SK-N-SH (cell line): ENCODE measurements at regions not wholly inside any gene's neighbourhood (a gene's known extent, or its start where the extent isn't known, plus 50 kb on each side); places are given as distances from the start of the nearest gene placed in this dataset.
A peak's percentile ranks its signal among the peaks of the same experiment; 100 is the strongest.

ENCODE experiments used
- CTCF ChIA-PET: fragments of 300-600, 350-600 bp; formaldehyde crosslinking; extraction: SDS; loops from one replicate; lab custom pipeline; 2021; lab: Yijun Ruan, JAX
- POLR2A ChIA-PET: fragments of 350-600 bp; sonication (Branson Sonifier 250); formaldehyde crosslinking; extraction: SDS; loops from one replicate; lab custom pipeline; 2020; ENCODE audit warnings: antibody characterized with exemption, inconsistent platforms; lab: Yijun Ruan, JAX
- DNase-seq: peaks from one replicate; pipeline ENCODE4 v3.0.0; 2012
- H2AFZ ChIP-seq: fragments of 200-600 bp; sonication (generic); 2 replicates; pipeline ENCODE4 v1.8.1; 2016; ENCODE audit warnings: antibody characterized with exemption, mild to moderate bottlenecking, low read depth
- H3F3A ChIP-seq: fragments of 200-600 bp; sonication (generic); replicated peaks from 2 replicates; pipeline ENCODE3; 2016; ENCODE audit warnings: antibody characterized with exemption, mild to moderate bottlenecking; ENCODE audit not compliant: insufficient read depth
- H3K27ac ChIP-seq, 2 experiments: fragments of 200-500 bp in 1 of 2; fragments of 200-600 bp in 1 of 2; sonication (Bioruptor generic) in 1 of 2; sonication (generic), shearing (Covaris generic) in 1 of 2; 2 replicates each; pipeline versions ENCODE4 v1.5.1 to v1.6.1; 2014 to 2016; ENCODE audit warnings: low read depth in 2 of 2, inconsistent platforms in 1 of 2, low read length in 1 of 2, mild to moderate bottlenecking in 1 of 2, mixed read lengths in 1 of 2
- H3K27me3 ChIP-seq: fragments of 200-600 bp; sonication (generic), shearing (Covaris generic); 2 replicates; pipeline ENCODE4 v1.6.1; 2016; ENCODE audit warnings: mixed run types; ENCODE audit not compliant: insufficient read depth
- H3K36me3 ChIP-seq, 2 experiments: fragments of 200-500 bp in 1 of 2; fragments of 200-600 bp in 1 of 2; sonication (Bioruptor generic) in 1 of 2; sonication (generic) in 1 of 2; replicated peaks in 1 of 2; 2 replicates each; pipeline versions ENCODE3 to v1.5.1; 2014 to 2016; ENCODE audit warnings: low read length in 1 of 2, mild to moderate bottlenecking in 1 of 2; ENCODE audit not compliant: insufficient read depth in 2 of 2, control insufficient read depth in 1 of 2
- H3K4me1 ChIP-seq, 2 experiments: fragments of 200-500 bp in 1 of 2; fragments of 200-600 bp in 1 of 2; sonication (Bioruptor generic) in 1 of 2; sonication (generic), shearing (Covaris generic) in 1 of 2; 2 replicates each; pipeline versions ENCODE4 v1.5.1 to v1.6.1; 2014 to 2016; ENCODE audit warnings: low read depth in 1 of 2, low read length in 1 of 2, mixed run types in 1 of 2; ENCODE audit not compliant: insufficient read depth in 2 of 2, control insufficient read depth in 1 of 2
- H3K4me2 ChIP-seq: fragments of 200-600 bp; sonication (generic), shearing (Covaris generic); 2 replicates; pipeline ENCODE4 v1.6.1; 2017; ENCODE audit warnings: mixed run types
- H3K4me3 ChIP-seq, 2 experiments: fragments of 200-500 bp in 1 of 2; fragments of 200-600 bp in 1 of 2; sonication (Bioruptor generic) in 1 of 2; sonication (generic), shearing (Covaris generic) in 1 of 2; 2 replicates each; pipeline versions ENCODE4 v1.5.1 to v1.8.1; 2014 to 2016; ENCODE audit warnings: low read depth in 2 of 2, inconsistent platforms in 1 of 2, low read length in 1 of 2, mild to moderate bottlenecking in 1 of 2, mixed read lengths in 1 of 2, moderate library complexity in 1 of 2
- H3K79me2 ChIP-seq: fragments of 200-600 bp; sonication (generic); 2 replicates; pipeline ENCODE4 v1.8.1; 2017; ENCODE audit warnings: mild to moderate bottlenecking; ENCODE audit not compliant: insufficient read depth
- H3K9ac ChIP-seq: fragments of 200-600 bp; sonication (generic); 2 replicates; pipeline ENCODE4 v1.6.1; 2017; ENCODE audit warnings: mixed run types
- H3K9me2 ChIP-seq: fragments of 200-600 bp; sonication (generic); 2 replicates; pipeline ENCODE4 v1.6.1; 2017; ENCODE audit warnings: mixed run types
- H3K9me3 ChIP-seq: fragments of 200-600 bp; sonication (generic); 2 replicates; pipeline ENCODE4 v1.6.1; 2017; ENCODE audit warnings: mixed run types, mild to moderate bottlenecking, moderate library complexity
- H4K20me1 ChIP-seq: fragments of 200-600 bp; sonication (generic); 2 replicates; pipeline ENCODE4 v1.6.1; 2017; ENCODE audit warnings: mild to moderate bottlenecking, mixed run types; ENCODE audit not compliant: insufficient read depth
- CHD2 ChIP-seq: fragments of 150-350 bp; IDR thresholded peaks from 2 replicates; pipeline ENCODE4 v1.6.1; 2018; ENCODE audit warnings: low read length; ENCODE audit not compliant: partially characterized antibody
- ELF1 ChIP-seq: IDR thresholded peaks from 2 replicates; pipeline ENCODE4 v1.4.0; 2012
- EP300 ChIP-seq, 2 experiments: IDR thresholded peaks; 2 replicates each; pipeline versions ENCODE4 v1.4.0 to v1.6.1; 2012; ENCODE audit warnings: borderline replicate concordance in 1 of 2, low read depth in 1 of 2, low read length in 1 of 2
- EZH2phosphoT487 ChIP-seq: fragments of 200-600 bp; sonication (generic); IDR thresholded peaks from 2 replicates; pipeline ENCODE4 v1.6.1; 2017; ENCODE audit warnings: low read depth, mixed run types, mild to moderate bottlenecking, antibody characterized with exemption, moderate library complexity, borderline replicate concordance
- FOSL2 ChIP-seq: IDR thresholded peaks from 2 replicates; pipeline ENCODE4 v1.4.0; 2012; ENCODE audit warnings: low read depth, mild to moderate bottlenecking, moderate library complexity, borderline replicate concordance
- FOXJ3 ChIP-seq: sonication (generic); formaldehyde crosslinking; IDR thresholded peaks from 2 replicates; pipeline ENCODE4 v1.5.1; 2020; ENCODE audit warnings: mild to moderate bottlenecking, missing genetic modification reagents
- GATA2 ChIP-seq: sonication (generic); formaldehyde crosslinking; IDR thresholded peaks from 2 replicates; pipeline ENCODE4 v1.5.0; 2020; ENCODE audit warnings: mild to moderate bottlenecking, missing genetic modification reagents
- NFIC ChIP-seq: IDR thresholded peaks from 2 replicates; pipeline ENCODE4 v1.4.0; 2012; ENCODE audit warnings: borderline replicate concordance
- POLR2AphosphoS5 ChIP-seq: IDR thresholded peaks from 2 replicates; pipeline ENCODE4 v1.6.1; 2012; ENCODE audit warnings: low read depth, low read length
- RAD21 ChIP-seq: IDR thresholded peaks from 2 replicates; pipeline ENCODE4 v1.6.1; 2012; ENCODE audit warnings: mild to moderate bottlenecking, low read length
- RXRA ChIP-seq: IDR thresholded peaks from 2 replicates; pipeline ENCODE4 v1.4.0; 2012; ENCODE audit warnings: low read depth, mild to moderate bottlenecking, borderline replicate concordance
- TAF1 ChIP-seq: IDR thresholded peaks from 2 replicates; pipeline ENCODE4 v1.6.1; 2012; ENCODE audit warnings: low read depth, mild to moderate bottlenecking, low read length, moderate library complexity, borderline replicate concordance
- TEAD4 ChIP-seq: IDR thresholded peaks from 2 replicates; pipeline ENCODE4 v1.4.0; 2012; ENCODE audit warnings: mild to moderate bottlenecking, borderline replicate concordance; ENCODE audit not compliant: insufficient read depth
- YY1 ChIP-seq: IDR thresholded peaks from 2 replicates; pipeline ENCODE4 v1.4.0; 2012; ENCODE audit warnings: low read depth, mild to moderate bottlenecking
- WGBS: methylation state at CpG from one replicate; pipeline ENCODE4 v1.1.6; 2017; ENCODE audit warnings: low lambda C conversion rate; 5-methylcytosine and 5-hydroxymethylcytosine counted together
- TF ChIP-seq, protein P1 (sequence below): IDR thresholded peaks from 2 replicates; pipeline ENCODE4 v1.4.0; 2012; ENCODE audit warnings: low read depth, borderline replicate concordance
- TF ChIP-seq, protein P2 (sequence below): IDR thresholded peaks from 2 replicates; pipeline ENCODE4 v1.4.0; 2012; ENCODE audit warnings: low read depth
- TF ChIP-seq, protein P3 (sequence below): fragments of 200-600 bp; sonication (generic); IDR thresholded peaks from 2 replicates; pipeline ENCODE4 v1.6.1; 2017; ENCODE audit warnings: antibody characterized with exemption, mild to moderate bottlenecking, moderate library complexity
- TF ChIP-seq, protein P4 (sequence below): fragments of 150-350 bp; IDR thresholded peaks from 2 replicates; pipeline ENCODE4 v1.6.1; 2016; ENCODE audit warnings: mild to moderate bottlenecking, low read depth, low read length

- H3K36me3 ChIP-seq, result no peaks in the 10 kb centered on the region
- H3K4me1 ChIP-seq, result no peaks in the 10 kb centered on the region
- no peaks in the 10 kb centered on the region for H3F3A ChIP-seq
- H2AFZ ChIP-seq, result no peak overlapping the region
- H3K9ac ChIP-seq, result no peak overlapping the region
- TF ChIP-seq RXRA, result no peak
- no peak for TF ChIP-seq ELF1
- no peak for TF ChIP-seq EP300 (IDR thresholded peaks at IDR 0.05; ENCODE audit: borderline replicate concordance in 1 of 2, low read depth in 1 of 2, low read length in 1 of 2)
- TF ChIP-seq YY1, result no peak
- no peak for TF ChIP-seq RAD21
- TF ChIP-seq, protein P1, sequence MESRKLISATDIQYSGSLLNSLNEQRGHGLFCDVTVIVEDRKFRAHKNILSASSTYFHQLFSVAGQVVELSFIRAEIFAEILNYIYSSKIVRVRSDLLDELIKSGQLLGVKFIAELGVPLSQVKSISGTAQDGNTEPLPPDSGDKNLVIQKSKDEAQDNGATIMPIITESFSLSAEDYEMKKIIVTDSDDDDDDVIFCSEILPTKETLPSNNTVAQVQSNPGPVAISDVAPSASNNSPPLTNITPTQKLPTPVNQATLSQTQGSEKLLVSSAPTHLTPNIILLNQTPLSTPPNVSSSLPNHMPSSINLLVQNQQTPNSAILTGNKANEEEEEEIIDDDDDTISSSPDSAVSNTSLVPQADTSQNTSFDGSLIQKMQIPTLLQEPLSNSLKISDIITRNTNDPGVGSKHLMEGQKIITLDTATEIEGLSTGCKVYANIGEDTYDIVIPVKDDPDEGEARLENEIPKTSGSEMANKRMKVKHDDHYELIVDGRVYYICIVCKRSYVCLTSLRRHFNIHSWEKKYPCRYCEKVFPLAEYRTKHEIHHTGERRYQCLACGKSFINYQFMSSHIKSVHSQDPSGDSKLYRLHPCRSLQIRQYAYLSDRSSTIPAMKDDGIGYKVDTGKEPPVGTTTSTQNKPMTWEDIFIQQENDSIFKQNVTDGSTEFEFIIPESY, result no peak
- WGBS, result 45% methylated on average over 2 of the region's 2 CpGs
- H4K20me1 ChIP-seq, result no peaks in the 10 kb centered on the region
- no peaks in the 10 kb centered on the region for H3K79me2 ChIP-seq
- H3K4me2 ChIP-seq, result no peak overlapping the region
- no peak overlapping the region for H3K27ac ChIP-seq
- DNase-seq, result no peak
- POLR2A ChIA-PET, result no interaction called here
- no peaks in the 10 kb centered on the region for H3K27me3 ChIP-seq
- no peaks in the 10 kb centered on the region for H3K9me2 ChIP-seq
- no peak overlapping the region for H3K4me3 ChIP-seq
- CTCF ChIA-PET, result no interaction called here
- H3K9me3 ChIP-seq, result no peaks in the 10 kb centered on the region
Observed at GRCh38 chr13:64263285-64263684, 2847.6 kb upstream of the PCDH20 start.

DNA sequence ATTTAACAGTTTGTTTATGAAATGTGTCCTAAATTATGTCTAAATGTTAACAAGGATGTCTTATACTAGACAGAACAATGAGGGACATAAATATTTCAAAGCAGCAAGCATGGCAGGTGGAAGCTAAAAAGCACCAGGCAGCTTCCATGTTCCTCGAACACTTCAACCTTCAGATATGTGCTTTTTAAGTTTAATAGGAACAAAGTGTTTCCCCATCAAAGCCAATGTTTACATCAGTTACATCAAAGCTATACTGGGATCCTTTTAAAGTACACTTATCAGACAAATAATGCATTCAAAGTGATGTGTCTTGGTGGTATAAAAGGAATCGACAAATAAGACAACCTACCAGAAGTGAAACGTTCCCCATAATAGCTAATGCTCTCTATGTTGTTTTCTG, 2841.1 kb upstream of the PCDH20 start:
- no peak for DNase-seq
- Histone ChIP-seq H3K27ac (peak overlapping the region in 1 of 2 experiments; percentile 58; a peak in 2 of 4 replicates), H3K79me2 (no peaks in the 10 kb centered on the region), H2AFZ (peak overlapping the region; percentile 67; the same call in 1 of the 2 replicates), H3K9ac (no peak overlapping the region), H3K4me1 (no peaks in the 10 kb centered on the region; a peak in 1 of 4 replicates), H3K9me3 (no peaks in the 10 kb centered on the region), H3K4me3 (no peak overlapping the region), H3K36me3 (no peaks in the 10 kb centered on the region), H3F3A (no peaks in the 10 kb centered on the region), H4K20me1 (no peaks in the 10 kb centered on the region), H3K9me2 (0 out of 2 replicates have a peak, but pooled peaks cover 3% of the 10 kb centered on the region), H3K27me3 (no peaks in the 10 kb centered on the region), H3K4me2 (no peak overlapping the region)
- CTCF ChIA-PET, result interaction anchor here (0.6 to 1.4 kb wide), 2 partner anchors 8 to 30 kb away, joined by 3 read pairs; no protein-coding TSS in a partner anchor
- POLR2A ChIA-PET, result no interaction called here
- TF ChIP-seq EZH2phosphoT487 (no peak), FOSL2 (no peak), RAD21 (no peak)
- 68% methylated on average over 3 of the region's 3 CpGs for WGBS

- 76% methylated on average over 1 of the region's 1 CpG for WGBS
- peak in 1 of 2 experiments; percentile 79; a peak in 2 of 4 replicates for TF ChIP-seq EP300 (IDR thresholded peaks at IDR 0.05; ENCODE audit: borderline replicate concordance in 1 of 2, low read depth in 1 of 2, low read length in 1 of 2)
- no peak for TF ChIP-seq POLR2AphosphoS5
- no peak for TF ChIP-seq TEAD4
- TF ChIP-seq, protein P2, sequence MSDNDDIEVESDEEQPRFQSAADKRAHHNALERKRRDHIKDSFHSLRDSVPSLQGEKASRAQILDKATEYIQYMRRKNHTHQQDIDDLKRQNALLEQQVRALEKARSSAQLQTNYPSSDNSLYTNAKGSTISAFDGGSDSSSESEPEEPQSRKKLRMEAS, result no peak
- TF ChIP-seq, protein P3, sequence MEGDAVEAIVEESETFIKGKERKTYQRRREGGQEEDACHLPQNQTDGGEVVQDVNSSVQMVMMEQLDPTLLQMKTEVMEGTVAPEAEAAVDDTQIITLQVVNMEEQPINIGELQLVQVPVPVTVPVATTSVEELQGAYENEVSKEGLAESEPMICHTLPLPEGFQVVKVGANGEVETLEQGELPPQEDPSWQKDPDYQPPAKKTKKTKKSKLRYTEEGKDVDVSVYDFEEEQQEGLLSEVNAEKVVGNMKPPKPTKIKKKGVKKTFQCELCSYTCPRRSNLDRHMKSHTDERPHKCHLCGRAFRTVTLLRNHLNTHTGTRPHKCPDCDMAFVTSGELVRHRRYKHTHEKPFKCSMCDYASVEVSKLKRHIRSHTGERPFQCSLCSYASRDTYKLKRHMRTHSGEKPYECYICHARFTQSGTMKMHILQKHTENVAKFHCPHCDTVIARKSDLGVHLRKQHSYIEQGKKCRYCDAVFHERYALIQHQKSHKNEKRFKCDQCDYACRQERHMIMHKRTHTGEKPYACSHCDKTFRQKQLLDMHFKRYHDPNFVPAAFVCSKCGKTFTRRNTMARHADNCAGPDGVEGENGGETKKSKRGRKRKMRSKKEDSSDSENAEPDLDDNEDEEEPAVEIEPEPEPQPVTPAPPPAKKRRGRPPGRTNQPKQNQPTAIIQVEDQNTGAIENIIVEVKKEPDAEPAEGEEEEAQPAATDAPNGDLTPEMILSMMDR, result no peak
- TF ChIP-seq NFIC, result no peak
- TF ChIP-seq, protein P4, sequence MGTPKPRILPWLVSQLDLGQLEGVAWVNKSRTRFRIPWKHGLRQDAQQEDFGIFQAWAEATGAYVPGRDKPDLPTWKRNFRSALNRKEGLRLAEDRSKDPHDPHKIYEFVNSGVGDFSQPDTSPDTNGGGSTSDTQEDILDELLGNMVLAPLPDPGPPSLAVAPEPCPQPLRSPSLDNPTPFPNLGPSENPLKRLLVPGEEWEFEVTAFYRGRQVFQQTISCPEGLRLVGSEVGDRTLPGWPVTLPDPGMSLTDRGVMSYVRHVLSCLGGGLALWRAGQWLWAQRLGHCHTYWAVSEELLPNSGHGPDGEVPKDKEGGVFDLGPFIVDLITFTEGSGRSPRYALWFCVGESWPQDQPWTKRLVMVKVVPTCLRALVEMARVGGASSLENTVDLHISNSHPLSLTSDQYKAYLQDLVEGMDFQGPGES, result no peak
- TF ChIP-seq GATA2, result peak; percentile 38; the same call in 1 of the 2 replicates
- peak; percentile 18 for TF ChIP-seq CHD2
- TF ChIP-seq TAF1, result no peak
- no peak for TF ChIP-seq FOXJ3 (CRISPR knock-in tag)
Observed at GRCh38 chr13:64255988-64256387, 2840.3 kb upstream of the PCDH20 start.

More at GRCh38 chr13:64255988-64256387, 2840.3 kb upstream of the PCDH20 start:
- no peaks in the 10 kb centered on the region for H3F3A ChIP-seq
- H2AFZ ChIP-seq, result no peak overlapping the region
- H3K4me1 ChIP-seq, result no peaks in the 10 kb centered on the region; a peak in 1 of 4 replicates
- no peaks in the 10 kb centered on the region for H3K9me3 ChIP-seq
- 0 out of 2 replicates have a peak, but pooled peaks cover 3% of the 10 kb centered on the region for H3K9me2 ChIP-seq
- H3K27me3 ChIP-seq, result no peaks in the 10 kb centered on the region
- ChIA-PET CTCF (no interaction called here), POLR2A (no interaction called here)
- H3K36me3 ChIP-seq, result no peaks in the 10 kb centered on the region
- DNase-seq, result no peak
- H3K4me3 ChIP-seq, result no peak overlapping the region
- no peak overlapping the region; a peak in 2 of 4 replicates for H3K27ac ChIP-seq
- no peak overlapping the region for H3K9ac ChIP-seq
- H3K4me2 ChIP-seq, result no peak overlapping the region
- no peaks in the 10 kb centered on the region for H3K79me2 ChIP-seq
- H4K20me1 ChIP-seq, result no peaks in the 10 kb centered on the region
